RKO (cell line): ENCODE measurements at regions not wholly inside any gene's neighbourhood (a gene's known extent, or its start where the extent isn't known, plus 50 kb on each side); places are given as distances from the start of the nearest gene placed in this dataset.
"Not testable (repeated sequence)": the region's sequence is repeated elsewhere in the genome, so short reads cannot be mapped to it uniquely, and the experiment has no call there.

Experiments
- DNase-seq: peaks from one replicate; pipeline ENCODE4 v3.0.0-alpha.2; 2016; ENCODE audit warnings: low spot score

DNA sequence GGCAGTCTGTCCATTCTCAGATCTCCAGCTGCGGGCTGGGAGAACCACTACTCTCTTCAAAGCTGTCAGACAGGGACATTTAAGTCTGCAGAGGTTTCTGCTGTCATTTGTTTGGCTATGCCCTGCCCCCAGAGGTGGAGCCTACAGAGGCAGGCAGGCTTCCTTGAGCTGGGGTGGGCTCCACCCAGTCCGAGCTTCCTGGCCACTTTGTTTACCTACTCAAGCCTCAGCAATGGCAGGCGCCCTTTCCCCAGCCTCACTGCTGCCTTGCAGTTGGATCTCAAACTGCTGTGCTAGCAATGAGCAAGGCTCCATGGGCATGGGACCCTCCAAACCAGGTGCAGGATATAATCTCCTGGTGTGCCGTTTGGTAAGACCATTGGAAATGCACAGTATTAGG is 1154.5 kb upstream of the ACO1 start:
- DNase-seq = not testable (repeated sequence)

- no peak for DNase-seq
Measured at GRCh38 chr9:31232485-31232884, 1152.0 kb upstream of the ACO1 start.

DNA sequence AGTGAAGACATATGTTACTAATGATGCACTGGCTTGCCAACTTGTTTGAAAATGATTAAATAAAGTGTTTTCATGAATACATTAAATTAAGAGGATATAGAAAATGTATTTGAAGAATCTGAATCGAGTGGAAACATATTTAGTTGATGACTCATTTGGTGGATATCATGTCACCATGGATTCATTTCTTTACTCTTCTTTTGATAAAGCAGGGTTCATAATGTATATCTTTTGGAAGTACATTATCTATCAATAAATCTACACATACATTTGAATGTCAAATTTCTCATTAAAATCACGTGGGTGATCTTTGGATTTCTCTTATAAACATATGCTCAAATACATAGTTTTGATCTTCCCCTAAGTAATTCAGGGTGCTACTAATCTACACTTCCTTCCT is 1148.1 kb upstream of the ACO1 start:
- DNase-seq = no peak

DNA sequence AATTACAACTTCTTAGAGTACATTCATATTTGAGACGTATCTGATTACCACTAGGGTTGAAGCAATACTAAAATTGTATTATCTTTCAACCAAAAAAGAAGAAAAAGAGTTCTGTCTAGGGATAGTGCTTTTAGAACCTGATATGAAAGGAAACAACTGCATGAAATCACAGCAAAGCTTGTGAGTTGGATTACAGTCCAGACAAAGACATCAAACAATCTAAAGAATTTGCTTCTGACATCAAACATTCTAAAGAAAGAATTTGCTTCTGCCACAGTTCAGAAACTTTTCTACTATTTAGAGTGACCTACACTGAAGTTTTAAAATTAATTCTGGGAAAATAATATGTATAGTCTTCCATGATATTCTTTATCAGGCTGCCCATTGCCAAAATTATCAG is 1141.1 kb upstream of the ACO1 start:
- no peak for DNase-seq

DNA sequence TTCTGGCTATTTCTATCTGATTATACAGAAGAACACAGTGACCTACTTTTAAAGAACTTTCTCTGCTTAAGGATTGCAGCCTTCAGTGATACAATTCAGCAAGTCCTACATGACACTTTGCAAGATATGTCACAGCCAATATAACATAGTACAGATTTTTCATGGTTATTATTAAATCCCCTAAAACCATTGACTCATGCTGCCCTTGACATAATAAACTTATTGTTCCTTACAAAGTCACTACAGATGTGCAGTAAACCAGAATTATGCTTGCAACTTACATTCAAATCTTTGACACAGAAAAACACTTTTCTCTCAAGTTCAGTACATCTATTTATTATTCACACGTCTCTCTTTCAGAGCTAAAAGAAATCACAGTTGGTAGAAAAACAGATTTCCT is 1136.3 kb upstream of the ACO1 start:
- no peak for DNase-seq

GRCh38 chr9:31251386-31251785 is 1133.1 kb upstream of the ACO1 start:
- DNase-seq = no peak

GRCh38 chr9:31253800-31254762 is 1130.4 kb upstream of the ACO1 start:
- DNase-seq = no peak

- DNase-seq = no peak
Measured at GRCh38 chr9:31255211-31255610, 1129.2 kb upstream of the ACO1 start.

- no peak for DNase-seq
Measured at GRCh38 chr9:31259824-31260223, 1124.6 kb upstream of the ACO1 start.

- peak; percentile 27 for DNase-seq
Measured at GRCh38 chr9:31272456-31273295, 1111.8 kb upstream of the ACO1 start.

DNA sequence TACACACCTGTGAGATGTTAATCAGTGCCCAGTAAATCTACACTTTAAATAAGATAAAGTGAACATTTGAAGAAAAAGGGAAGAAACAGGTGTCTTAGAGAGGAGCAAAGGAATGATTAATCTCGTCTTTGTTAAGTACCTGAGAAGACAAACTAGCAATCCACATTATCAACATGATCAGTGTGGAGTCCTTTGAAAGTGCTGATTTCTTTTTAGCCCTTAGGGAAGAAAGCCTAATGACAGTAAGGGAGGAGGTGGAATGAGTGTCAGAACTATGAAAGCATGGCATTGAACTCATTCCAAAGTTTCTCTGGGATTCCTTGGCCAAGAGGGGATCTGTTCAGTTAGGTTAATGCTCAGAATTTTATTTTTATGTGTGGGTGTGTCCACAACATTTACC is 1109.0 kb upstream of the ACO1 start:
- DNase-seq = no peak

DNA sequence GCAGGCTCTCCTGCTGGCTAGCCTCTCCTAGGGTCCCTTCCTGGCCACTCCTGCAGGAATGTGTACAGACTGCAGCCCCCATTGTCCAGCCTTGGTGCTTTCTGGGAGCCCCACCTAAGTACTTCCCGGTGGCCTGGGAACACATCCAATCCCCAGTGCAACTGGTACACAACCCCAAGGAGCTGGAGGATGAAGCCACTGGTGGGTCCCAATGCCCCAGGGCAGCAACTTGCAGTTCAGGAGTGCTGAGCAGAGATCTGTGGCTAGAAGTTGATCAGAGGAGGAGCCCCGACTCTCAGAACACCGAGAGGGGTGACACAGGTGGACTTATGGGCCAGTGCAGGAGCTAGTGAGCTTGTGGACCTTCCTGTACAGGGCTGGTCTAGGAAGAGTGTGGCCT is 1093.7 kb upstream of the ACO1 start:
- DNase-seq = no peak

DNA sequence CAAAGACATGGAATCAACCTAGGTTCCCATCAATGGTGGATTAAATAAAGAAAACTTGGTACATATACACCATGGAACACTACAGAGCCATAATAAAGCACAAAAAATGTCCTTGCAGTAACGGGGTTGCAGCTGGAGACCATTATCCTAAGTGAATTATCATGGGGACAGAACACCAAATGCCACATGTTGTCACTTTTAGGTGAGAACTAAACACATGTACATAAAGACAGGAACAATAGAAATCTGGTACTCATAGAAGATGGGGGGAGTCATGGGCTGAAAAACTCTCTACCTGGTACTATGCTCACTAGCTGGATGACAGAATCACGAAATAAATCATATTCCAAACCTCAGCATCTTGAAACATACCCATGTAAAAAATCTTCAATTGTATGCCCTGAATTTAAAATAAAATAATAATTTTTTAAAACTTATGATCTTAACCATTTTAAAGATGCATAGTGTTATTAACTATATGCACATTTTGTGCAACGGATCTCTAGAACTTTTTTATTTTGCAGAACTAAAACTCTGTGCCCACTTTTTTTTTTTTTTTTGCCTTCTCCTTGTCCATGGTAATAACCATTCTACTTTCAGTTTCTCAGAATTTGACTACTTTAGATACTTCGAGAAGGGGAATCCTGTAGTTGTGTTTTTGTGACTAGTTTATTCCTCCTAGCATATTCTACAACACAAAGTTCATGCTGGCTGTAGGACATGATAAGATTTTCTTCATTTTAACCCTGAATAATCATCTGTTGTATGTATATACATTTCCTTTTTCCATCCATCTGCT is 1081.6 kb upstream of the ACO1 start:
- DNase-seq = no peak

DNA sequence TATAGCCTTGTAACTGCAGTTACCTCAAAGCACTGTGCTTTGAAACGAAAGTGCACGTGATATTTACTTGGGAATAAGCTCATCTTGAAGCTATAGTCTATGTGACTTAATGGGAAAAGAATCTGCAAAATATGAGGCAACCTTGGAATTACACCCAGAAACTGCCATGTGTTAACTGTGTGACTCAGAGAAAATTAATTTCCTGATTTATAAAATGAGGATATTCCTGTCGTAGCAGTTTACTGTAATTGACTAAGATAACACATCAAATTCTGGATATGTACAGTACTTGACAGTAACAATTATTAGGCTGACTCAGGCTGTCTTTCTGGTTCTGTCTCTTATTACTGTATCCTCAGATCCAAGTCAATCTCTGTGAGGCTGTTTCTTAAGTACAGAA is 1079.9 kb upstream of the ACO1 start:
- peak; percentile 80 for DNase-seq

GRCh38 chr9:31314241-31314640 is 1070.2 kb upstream of the ACO1 start:
- no peak for DNase-seq

DNA sequence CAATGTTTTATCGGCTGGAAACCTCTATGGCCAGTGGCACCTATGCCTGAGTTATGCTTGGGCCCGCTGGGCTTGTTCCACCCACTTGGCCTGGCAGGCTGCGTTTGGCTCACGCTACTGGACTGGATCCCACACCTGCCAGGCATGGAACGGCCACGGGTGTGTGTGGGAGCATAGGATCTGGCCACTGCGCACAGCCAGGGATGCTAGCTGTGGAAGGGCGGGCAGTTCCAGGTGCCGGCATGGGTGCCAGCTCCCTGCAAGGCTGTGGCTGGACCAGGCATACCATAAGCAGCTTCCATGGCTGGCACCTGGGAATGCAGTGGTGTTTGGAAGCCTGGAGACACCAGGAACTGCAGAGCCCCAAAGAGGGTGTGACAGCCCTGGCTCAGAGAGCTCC is 1063.9 kb upstream of the ACO1 start:
- DNase-seq = no peak

- DNase-seq = no peak
Measured at GRCh38 chr9:31321256-31321655, 1063.2 kb upstream of the ACO1 start.

- DNase-seq = no peak
Measured at GRCh38 chr9:31321686-31322085, 1062.8 kb upstream of the ACO1 start.

DNA sequence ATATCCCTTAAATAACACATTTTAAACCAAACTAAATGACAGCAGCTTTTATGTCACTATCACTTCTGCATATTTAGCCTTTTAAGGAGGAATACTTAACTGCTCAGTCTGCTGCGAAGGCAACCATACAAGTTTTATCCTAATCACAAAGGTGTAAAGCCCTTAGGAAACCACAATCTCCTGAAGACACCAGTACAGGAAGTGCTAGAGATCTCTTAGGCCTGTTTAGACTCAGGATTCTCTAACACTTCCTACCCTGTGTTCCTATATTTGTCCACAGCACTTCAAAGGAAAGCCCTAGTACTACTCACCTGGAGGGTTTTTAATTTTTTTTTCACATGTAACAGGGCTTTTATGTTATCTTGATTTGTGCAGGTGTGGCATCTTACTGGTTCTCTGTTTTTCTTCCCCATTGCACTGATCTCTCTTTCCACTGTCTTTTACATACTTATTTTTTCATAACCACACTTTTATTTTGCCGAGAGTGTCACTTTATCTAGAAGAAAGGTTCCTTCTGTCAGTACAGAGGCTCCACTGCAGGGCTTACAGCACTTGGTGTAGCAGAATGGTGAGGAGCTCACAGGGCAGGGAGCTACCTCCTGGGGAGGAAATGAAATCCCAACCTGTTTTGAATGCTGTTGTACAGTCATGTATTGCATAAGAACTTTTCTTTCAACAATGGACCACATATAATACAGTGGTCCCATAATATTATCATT is 1060.6 kb upstream of the ACO1 start:
- DNase-seq = no peak

DNA sequence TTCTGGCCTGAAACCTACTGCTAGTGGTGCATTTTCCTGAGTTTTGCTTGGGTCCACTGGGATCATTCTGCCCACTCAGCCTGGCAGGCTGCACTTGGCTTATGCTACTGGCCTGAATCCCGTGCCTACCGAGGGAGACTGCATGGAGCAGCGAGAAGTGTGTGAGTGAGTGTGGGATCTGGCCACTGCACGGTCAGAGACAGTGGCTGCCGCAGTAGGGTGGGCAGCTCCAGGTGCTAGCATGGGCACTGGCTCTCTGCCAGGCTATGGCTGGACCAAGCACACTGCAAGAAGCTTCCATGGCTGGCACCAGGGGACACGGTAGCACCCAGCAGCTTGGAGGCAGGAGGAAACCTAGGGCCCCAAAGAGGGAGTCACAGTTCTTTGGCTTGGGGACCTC is 1058.7 kb upstream of the ACO1 start:
- DNase-seq = no peak

GRCh38 chr9:31326883-31327282 is 1057.6 kb upstream of the ACO1 start:
- not testable (repeated sequence) for DNase-seq
